GM19467 (cell line): ENCODE measurements at regions not wholly inside any gene's neighbourhood (a gene's known extent, or its start where the extent isn't known, plus 50 kb on each side); places are given as distances from the start of the nearest gene placed in this dataset.

Experiments
- ATAC-seq: cut with Tn5 transposase; IDR thresholded peaks from one replicate; pipeline ENCODE4 v1.9.1; 2021; ENCODE audit warnings: mild to moderate bottlenecking, moderate library complexity; ENCODE audit not compliant: unreplicated experiment

GRCh38 chr6:141261016-141261671 lies 871.6 kb upstream of the GJE1 start:
- ATAC-seq: no peak

DNA sequence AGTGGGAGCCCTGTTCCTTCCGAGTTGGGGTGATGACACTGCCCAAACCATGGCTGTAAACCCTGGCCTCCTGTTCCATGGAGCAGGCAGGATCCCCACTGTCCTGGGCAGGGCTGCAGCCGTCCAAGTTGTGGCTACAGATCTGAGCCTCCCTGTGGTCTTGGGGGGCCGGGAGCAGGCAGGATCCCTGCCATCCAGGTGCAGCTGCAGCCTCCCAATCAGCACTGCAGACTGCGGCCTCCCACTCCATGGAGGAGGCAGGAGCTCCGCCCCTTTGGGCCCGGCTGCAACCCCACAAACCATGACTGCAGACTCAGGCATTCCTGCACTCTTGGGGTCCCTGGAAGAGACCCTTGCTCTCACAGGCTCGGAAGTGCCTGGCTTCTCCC lies 872.1 kb upstream of the GJE1 start:
- ATAC-seq: no peak

DNA sequence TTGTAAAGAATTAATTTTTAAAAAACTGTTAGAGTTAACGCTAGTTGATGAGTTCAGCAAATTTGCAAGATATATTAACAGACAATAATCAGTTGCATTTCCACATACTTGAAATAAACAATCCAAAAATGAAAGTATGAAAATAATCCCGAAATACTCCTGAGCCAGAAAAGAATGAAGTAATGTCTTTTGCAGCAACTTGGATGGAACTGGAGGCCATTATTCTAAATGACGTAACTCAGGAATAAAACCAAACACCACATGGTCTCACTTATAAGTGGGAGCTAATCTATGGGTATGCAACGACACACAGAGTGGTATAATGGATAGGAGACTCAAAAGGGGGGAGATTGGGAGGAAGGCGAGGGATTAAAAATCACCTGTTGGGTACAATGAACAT lies 872.9 kb upstream of the GJE1 start:
- ATAC-seq: no peak

- no peak for ATAC-seq
Observed at GRCh38 chr6:141259091-141259490, 873.6 kb upstream of the GJE1 start.

- ATAC-seq: no peak
Observed at GRCh38 chr6:141258516-141258915, 874.2 kb upstream of the GJE1 start.

GRCh38 chr6:141254336-141254735 lies 878.4 kb upstream of the GJE1 start:
- no peak for ATAC-seq

DNA sequence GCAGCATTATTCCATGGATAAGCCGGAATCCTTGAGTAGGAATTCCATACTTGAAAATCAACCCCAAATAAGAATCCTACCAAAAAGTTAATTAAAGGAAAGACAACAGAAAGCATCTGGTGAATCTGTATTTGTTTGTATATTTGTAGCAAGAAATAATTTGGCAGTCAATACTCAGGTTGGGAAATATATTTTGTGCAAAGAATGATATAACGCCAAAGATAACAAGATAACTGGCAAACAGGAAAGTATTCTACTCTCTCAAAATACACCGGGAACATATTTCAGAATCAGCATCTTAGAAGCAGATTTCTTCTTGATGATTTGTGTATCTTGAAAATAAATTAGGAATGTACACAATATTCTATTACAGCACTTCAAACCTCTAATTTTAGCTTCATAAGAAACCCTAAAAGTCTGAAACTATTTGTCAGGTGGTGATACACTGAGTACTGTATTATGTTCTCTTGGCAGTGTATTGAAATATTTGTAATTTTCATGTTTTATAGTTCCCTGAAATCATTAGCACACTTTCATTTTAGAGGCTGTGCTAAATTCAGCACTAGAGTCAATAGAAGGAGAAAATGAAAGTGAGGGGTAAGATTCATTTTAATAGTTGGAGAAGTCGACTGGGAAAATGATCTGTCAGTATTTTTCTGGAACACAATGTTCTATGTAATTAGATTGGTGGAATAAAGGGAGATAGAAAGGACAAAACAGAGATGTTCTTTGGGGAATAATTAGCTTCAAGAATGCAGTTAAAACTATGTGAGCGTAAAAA lies 879.7 kb upstream of the GJE1 start:
- no peak for ATAC-seq

GRCh38 chr6:141251286-141251685 lies 881.4 kb upstream of the GJE1 start:
- ATAC-seq: no peak

GRCh38 chr6:141248021-141248799 lies 884.5 kb upstream of the GJE1 start:
- ATAC-seq: peak; percentile 82

GRCh38 chr6:141244366-141244765 lies 888.4 kb upstream of the GJE1 start:
- ATAC-seq: no peak

DNA sequence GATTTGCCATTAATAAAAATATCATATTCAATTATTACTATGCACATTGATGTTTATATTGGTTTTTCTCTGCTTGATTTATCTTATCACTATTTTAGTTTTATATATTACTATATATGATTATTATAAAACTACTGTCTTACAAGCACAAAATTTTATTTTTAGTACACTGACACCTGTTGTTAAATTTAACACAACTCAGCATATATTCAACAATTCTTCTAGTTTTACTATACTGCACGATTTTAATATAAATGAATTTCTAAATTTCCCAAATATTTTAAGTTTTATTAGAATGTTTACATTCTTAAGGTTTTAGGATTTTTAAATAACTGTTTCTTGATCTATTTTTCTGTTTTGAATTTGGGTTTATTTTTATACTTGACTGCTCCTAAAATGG lies 889.8 kb upstream of the GJE1 start:
- no peak for ATAC-seq

- ATAC-seq: no peak
Observed at GRCh38 chr6:141229296-141229695, 903.4 kb upstream of the GJE1 start.

DNA sequence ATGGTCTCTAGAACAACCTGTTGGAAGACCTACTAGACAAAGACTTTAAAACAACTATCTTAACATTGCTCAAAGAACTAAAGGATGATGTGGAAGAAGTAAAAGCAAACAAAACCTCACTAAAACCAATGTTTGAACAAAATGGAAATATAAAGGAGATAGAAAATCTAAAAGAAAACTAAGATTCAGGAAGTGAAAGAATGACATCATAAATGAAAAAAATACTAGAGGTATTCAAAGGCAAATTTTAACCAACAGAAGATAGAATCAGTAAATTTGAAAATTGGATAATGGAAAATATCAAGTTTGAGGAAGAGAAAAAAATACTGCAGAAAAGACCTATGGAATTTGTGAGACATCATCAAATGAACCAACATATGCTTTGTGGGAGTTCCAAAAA lies 914.1 kb upstream of the GJE1 start:
- no peak for ATAC-seq

- ATAC-seq: no peak
Observed at GRCh38 chr6:141216726-141217125, 916.0 kb upstream of the GJE1 start.

GRCh38 chr6:141212296-141212695 lies 920.4 kb upstream of the GJE1 start:
- ATAC-seq: no peak

DNA sequence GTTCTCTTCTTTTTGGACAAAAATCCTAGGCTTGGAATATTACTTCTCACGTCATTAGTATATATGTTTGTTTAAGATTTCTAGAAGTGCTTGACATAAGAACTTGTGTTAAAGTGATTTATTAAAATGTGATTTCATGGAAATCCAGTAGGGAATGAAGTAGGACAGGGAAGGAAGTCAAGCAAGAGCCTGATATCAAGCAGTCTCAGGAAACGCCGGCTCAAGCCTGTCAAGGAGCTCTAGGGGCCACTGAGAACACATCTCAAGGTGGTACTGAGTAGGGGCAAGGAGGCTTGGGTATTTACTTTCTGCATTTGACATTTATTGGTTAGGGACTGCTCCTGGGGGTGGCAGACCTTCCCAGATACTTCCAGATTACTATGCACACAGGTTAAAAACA lies 920.9 kb upstream of the GJE1 start:
- ATAC-seq: no peak

DNA sequence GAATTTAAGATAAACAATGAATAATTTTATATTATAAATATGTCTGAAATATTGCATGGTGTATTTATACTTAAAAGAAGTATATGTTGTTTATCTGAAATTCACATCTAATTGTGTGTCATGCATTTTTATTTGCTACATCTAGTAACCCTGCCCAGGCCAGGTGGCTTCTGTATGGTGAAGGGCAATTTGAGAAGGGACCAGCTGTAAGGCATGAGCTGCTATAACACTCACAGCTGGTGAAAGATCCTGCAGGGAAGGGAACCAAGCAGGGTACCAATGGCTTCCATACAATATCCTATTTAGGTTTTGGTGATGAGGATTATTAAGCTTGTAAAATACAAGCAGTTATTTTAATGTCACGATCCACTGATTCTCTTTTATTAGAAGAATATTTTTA lies 921.8 kb upstream of the GJE1 start:
- ATAC-seq: no peak

DNA sequence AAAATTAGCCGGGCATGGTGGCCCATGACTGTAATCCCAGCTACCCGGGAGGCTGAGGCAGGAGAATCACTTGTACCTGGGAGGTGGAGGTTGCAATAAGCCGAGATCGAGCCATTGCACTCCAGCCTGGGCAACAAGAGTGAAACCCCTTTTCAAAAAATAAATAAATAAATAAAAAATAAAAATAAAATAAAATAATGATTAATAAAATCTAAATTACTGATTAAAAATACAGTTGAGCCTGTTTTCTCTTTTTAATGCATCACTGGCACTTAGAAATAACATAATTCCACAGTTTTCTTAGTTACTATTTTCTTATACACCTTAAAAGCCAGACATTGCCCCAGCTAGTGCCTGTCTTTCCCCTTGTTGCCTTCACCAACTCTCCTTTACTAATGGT lies 922.8 kb upstream of the GJE1 start:
- ATAC-seq: no peak

- no peak for ATAC-seq
Observed at GRCh38 chr6:141208101-141208500, 924.6 kb upstream of the GJE1 start.

- ATAC-seq: no peak
Observed at GRCh38 chr6:141203902-141204575, 928.7 kb upstream of the GJE1 start.

- ATAC-seq: no peak
Observed at GRCh38 chr6:141202626-141203025, 930.1 kb upstream of the GJE1 start.
